ENCODE measurements at regions not wholly inside any gene's neighbourhood (a gene's known extent, or its start where the extent isn't known, plus 50 kb on each side); places are given as distances from the start of the nearest gene placed in this dataset.
A peak's percentile ranks its signal among the peaks of the same experiment; 100 is the strongest.

DNA sequence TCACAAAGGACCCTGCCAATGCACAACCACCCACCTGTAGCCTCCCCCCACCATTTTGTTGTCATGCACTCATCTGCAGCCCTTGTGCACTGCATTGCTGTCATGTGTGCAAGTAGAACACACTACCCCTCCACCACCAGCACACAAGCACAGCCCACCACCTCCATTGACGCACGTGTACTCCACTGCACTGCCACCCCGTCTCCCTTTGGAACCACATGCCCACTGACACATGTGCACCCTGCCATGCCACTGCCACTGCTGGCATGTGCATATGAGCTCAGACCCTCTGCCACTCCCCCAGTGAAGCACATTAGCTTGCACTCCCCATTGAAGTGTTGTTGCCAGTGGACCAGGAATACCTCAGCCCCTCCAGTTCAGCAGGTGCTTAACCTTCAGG lies 530.3 kb upstream of the ACO1 start:
- H3K27ac ChIP-seq, result no peak overlapping the region
- TF ChIP-seq, protein P1, sequence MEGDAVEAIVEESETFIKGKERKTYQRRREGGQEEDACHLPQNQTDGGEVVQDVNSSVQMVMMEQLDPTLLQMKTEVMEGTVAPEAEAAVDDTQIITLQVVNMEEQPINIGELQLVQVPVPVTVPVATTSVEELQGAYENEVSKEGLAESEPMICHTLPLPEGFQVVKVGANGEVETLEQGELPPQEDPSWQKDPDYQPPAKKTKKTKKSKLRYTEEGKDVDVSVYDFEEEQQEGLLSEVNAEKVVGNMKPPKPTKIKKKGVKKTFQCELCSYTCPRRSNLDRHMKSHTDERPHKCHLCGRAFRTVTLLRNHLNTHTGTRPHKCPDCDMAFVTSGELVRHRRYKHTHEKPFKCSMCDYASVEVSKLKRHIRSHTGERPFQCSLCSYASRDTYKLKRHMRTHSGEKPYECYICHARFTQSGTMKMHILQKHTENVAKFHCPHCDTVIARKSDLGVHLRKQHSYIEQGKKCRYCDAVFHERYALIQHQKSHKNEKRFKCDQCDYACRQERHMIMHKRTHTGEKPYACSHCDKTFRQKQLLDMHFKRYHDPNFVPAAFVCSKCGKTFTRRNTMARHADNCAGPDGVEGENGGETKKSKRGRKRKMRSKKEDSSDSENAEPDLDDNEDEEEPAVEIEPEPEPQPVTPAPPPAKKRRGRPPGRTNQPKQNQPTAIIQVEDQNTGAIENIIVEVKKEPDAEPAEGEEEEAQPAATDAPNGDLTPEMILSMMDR (conservative IDR thresholded peaks at IDR 0.05), result no peak
- no peak for TF ChIP-seq ZFX (IDR thresholded peaks at IDR 0.05)

DNA sequence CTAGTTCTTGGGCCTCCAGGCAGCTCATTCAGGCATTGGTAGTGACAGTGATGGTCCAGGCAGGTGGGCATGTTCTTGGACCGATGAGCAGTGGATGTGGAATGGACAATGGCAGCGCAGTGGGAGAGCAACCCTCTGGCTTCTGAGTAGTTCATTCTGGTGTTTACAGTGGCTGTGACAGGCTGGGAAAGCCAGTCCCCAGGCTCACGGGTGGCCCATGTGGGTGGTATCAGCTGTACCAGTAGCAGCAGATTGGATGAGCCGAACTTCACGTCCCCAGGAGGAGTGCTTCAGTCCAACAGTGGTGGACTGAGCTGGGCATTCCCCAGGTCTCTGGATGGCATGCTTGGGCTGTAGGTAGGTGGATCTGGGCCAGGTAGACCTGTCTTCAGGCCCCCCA lies 515.6 kb upstream of the ACO1 start:
- TF ChIP-seq ZFX (IDR thresholded peaks at IDR 0.05), result no peak
- TF ChIP-seq, protein P1 (conservative IDR thresholded peaks at IDR 0.05), result no peak
- H3K27ac ChIP-seq, result no peak overlapping the region

DNA sequence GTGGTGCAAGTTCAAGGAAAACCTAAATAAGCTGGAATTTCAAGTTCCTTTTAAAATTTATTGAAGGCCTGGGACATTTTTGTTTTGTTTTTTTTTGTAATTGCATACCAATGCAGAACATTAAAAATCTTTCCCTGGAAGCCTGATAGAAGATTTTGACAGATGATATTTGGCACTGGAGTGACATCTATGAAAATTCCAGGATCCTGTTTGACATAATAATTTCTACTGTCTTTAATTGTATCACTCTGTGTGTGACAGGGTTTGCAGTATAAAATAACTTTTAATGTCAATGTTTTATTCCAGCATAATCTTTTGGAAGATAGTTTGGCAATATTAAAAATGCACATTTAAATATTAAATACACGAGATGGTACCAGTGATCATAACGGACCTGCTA lies 514.2 kb upstream of the ACO1 start:
- TF ChIP-seq, protein P1 (conservative IDR thresholded peaks at IDR 0.05), result no peak
- TF ChIP-seq ZFX (IDR thresholded peaks at IDR 0.05), result no peak
- no peak overlapping the region for H3K27ac ChIP-seq

DNA sequence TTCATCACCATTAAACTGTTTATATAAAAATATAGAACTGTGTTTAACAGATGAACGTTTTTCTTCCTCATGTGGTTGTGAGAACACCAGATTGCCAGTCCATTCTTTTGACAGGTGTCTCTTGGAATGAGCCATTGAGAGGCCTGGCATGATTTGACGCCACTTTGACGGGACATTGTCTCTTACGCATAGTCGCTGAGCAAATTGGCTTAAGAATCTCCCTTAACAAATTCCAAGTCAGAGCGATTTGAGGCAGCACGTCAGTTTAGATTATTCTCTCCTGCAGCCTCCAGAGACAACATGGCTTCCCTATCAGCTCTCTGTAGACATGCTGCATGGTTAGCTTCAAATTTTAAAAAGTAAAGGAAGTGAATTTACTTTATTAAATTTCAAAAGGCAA lies 510.7 kb upstream of the ACO1 start:
- TF ChIP-seq, protein P1 (conservative IDR thresholded peaks at IDR 0.05), result no peak
- TF ChIP-seq ZFX (IDR thresholded peaks at IDR 0.05), result no peak
- H3K27ac ChIP-seq, result no peak overlapping the region

DNA sequence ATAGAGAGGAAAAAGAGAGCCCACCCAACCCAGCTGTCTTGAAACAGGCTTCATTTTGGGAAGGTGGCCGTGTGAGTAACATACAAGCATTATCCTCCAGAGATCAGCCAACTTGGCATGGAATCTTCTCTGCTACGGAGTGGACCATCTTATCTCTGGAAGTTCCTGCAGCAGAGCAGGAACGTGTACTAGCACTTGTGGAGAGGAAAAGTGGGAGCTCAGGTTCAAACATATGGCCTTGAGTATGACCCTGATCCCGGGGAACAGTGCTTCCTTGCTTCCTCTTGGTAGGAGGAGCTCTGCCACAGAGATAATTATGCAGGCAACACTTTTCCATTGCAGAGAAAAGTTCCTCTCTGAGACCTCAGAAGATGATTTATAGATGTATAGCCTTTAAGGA lies 490.4 kb upstream of the ACO1 start:
- no peak for TF ChIP-seq ZFX (IDR thresholded peaks at IDR 0.05)
- TF ChIP-seq, protein P1 (conservative IDR thresholded peaks at IDR 0.05), result no peak
- H3K27ac ChIP-seq, result no peak overlapping the region

DNA sequence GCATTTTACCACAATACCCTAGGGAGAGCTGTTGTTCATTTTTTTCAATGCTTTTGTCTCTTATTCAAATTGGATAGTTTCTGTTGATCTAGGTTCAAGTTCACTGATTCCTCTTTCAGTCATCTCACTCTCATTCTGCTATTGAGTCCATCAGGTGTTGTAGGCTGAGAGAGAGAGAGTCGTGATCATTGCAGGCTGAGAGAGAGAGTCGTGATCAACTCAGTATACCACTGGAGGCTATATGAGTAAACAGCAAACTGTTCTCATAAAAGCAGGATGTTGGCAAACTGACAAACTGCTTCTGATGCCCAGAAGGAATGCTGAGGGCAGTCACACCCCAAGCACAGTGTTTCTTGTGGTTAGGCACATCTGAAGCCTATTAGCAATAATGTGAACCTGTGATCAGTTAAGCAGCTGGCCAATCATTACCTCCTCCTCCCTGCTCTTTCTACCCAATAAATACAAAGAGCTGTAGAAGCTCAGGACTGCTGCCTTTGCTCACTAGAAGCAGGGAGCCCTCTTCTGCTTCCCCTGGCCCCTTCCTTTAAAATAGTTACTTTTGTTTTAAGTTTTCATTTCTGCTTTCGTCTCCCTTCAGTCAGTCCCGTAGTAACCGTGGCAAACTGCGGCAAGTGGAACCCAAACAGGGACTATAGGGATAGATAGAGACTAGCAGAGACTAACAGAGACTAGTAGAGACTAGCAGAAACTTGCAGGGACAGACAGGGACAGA lies 476.1 kb upstream of the ACO1 start:
- TF ChIP-seq ZFX (IDR thresholded peaks at IDR 0.05), result no peak
- TF ChIP-seq, protein P1 (conservative IDR thresholded peaks at IDR 0.05), result no peak
- H3K27ac ChIP-seq, result peak overlapping the region; percentile 39

DNA sequence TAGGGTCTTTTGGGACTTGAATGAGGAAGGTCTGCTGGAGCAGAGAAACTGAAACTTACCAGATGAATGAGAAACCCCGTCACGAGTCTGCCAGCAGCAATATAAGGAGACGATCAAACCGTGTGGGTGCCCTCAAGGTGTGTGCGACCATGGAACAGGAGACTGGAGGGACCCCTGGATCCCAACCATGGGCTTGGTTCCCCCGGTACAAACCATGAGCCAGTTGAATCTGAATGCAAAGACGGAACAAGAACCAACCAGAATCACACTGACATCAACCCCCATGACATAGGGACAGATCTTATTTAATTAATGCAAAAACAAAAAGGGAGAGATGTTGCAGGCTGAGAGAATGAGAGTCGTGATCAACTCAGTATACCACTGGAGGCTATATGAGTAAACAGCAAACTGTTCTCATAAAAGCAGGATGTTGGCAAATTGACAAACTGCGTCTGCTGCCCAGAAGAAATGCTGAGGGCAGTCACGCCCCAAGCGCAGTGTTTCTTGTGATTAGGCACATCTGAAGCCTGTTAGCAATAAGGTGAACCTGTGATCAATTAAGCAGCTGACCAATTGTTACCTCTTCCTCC lies 475.5 kb upstream of the ACO1 start:
- H3K27ac ChIP-seq, result peak overlapping the region; percentile 39

More for the DNA sequence above, 475.5 kb upstream of the ACO1 start:
- TF ChIP-seq, protein P1 (conservative IDR thresholded peaks at IDR 0.05), result no peak

Measured in C4-2B (cell line).